ENCODE measurements at regions not wholly inside any gene's neighbourhood (a gene's known extent, or its start where the extent isn't known, plus 50 kb on each side); places are given as distances from the start of the nearest gene placed in this dataset.
"Not testable (repeated sequence)": the region's sequence is repeated elsewhere in the genome, so short reads cannot be mapped to it uniquely, and the experiment has no call there.

GRCh38 chr18:29882620-29883019, 1159.9 kb downstream of the DSC3 start:
- DNase-seq (ENCODE audit: low read depth, low spot score): no peak

GRCh38 chr18:29879763-29880162, 1162.8 kb downstream of the DSC3 start:
- DNase-seq (ENCODE audit: low read depth, low spot score): peak; percentile 9

GRCh38 chr18:29874519-29875098, 1167.9 kb downstream of the DSC3 start:
- DNase-seq (ENCODE audit: low read depth, low spot score): peak; percentile 31

DNA sequence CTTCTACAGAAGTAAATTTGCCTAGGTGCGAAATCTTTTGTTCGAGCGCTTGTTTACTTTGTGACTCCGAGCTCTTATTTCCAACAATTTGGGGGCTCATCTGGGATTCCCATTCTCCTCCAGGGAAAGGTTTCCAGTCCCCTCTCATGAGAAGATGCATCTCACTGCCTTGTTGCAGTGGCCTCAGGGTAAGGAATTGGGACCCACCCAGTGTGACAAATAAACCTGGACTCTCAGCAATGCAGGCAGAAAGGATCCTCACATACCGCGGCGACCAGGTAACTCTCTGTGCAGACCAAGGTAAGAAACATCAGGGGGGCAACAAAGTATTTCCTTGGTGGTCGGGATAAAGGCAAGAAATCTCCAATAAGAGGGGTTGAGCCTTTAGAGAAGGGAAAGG, 1169.3 kb downstream of the DSC3 start:
- DNase-seq (ENCODE audit: low read depth, low spot score): no peak

GRCh38 chr18:29871246-29871645, 1171.3 kb downstream of the DSC3 start:
- no peak for DNase-seq (ENCODE audit: low read depth, low spot score)

GRCh38 chr18:29862824-29863223, 1179.7 kb downstream of the DSC3 start:
- DNase-seq (ENCODE audit: low read depth, low spot score): no peak

DNA sequence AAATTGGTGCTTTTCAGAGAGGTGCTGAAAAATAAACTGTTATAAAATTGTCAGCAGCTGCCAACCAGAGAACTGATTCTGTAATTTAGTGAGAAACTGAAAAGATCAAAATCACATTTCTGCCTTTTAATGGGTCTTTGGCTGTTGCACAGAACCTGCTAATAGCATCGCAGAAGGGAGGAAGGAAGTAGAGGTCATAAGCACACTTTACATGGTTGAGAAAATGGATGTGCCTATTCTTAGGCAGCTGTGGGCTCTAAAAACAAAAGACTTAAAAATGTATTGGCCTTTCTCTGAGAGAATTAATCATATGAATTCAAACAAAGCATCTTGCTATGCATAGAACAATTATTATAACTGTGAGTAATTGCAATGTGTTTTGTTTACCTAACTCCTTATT, 1186.9 kb downstream of the DSC3 start:
- no peak for DNase-seq (ENCODE audit: low read depth, low spot score)

- no peak for DNase-seq (ENCODE audit: low read depth, low spot score)
Observed at GRCh38 chr18:29853126-29853525, 1189.4 kb downstream of the DSC3 start.

GRCh38 chr18:29849144-29849543, 1193.4 kb downstream of the DSC3 start:
- DNase-seq (ENCODE audit: low read depth, low spot score): peak; percentile 13

DNA sequence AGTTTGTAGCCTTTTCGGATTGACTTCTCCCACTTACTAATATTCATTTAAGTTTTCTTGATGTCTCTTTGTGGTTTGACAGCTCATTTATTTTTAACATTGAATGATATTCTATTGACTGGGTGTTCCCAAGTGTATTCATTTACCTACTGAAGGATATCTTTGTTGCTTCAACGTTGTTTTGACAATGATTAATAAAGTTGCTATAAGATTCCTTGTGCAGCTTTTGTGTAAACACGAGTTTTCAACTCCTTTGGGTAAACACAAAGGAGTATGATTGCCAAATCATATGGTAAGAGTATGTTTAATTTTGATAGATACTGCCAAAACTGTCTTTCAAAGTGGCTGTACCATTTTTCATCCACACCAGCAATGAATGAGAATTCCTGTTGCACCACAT, 1200.9 kb downstream of the DSC3 start:
- DNase-seq (ENCODE audit: low read depth, low spot score): no peak

DNA sequence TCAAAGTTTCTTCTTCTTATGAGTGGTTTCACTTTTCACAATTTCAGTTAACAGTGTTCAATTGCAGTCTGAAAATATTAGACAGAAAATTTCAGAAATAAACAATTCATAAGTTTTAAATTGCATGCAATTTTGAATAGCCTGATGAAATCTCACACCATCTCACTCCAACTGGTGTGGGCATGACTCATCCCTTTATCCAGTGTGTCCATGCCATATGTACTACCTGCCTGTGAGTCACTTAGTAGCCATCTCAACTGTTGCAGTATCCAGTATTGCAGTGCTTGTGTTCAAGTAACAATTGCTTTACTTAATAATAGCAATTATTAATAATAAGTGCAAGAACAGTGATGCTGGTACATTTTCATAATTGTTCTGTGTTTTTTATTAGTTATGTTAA, 1202.5 kb downstream of the DSC3 start:
- DNase-seq (ENCODE audit: low read depth, low spot score): no peak

GRCh38 chr18:29838961-29839360, 1203.6 kb downstream of the DSC3 start:
- DNase-seq (ENCODE audit: low read depth, low spot score): not testable (repeated sequence)

- no peak for DNase-seq (ENCODE audit: low read depth, low spot score)
Observed at GRCh38 chr18:29838556-29838955, 1204.0 kb downstream of the DSC3 start.

DNA sequence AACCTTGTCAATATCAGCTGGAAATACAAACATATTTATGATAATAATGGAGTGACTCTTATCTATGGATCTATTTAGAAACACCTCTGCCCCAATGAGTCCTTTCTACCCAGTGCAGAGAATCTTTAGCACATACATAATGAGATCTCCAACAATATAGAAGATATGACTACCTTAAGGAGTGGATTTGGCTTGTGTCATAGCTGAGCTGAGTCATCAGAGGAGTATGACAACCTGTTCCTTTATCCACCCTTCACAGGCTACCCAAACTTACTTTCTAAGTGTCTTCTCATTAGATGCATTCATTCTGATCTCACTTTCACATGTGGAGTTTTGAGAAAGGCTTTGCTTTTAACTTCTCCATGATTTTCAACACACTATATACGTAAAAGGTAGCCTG, 1218.9 kb downstream of the DSC3 start:
- DNase-seq (ENCODE audit: low read depth, low spot score): no peak

DNA sequence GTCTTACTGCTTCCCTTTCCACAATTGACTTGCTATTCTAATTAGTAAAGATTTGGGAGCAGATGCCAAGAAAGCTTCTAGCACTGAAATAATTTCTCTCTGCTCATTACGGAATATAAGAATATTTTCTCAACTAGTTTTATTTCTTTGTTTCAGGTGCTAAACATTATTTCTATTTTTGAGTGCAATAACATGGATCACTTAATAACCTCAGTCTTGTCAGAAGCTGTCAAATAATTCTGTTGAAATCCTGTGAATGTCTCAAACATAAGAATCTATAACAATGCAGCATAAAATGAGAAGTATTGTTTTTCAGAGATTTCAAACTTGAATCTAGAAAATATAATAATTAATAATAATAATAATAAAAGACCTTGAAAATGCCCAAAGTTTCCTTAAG, 1221.0 kb downstream of the DSC3 start:
- no peak for DNase-seq (ENCODE audit: low read depth, low spot score)

GRCh38 chr18:29811519-29811918, 1231.0 kb downstream of the DSC3 start:
- DNase-seq (ENCODE audit: low read depth, low spot score): no peak

GRCh38 chr18:29780816-29781215, 1261.7 kb downstream of the DSC3 start:
- DNase-seq (ENCODE audit: low read depth, low spot score): no peak

DNA sequence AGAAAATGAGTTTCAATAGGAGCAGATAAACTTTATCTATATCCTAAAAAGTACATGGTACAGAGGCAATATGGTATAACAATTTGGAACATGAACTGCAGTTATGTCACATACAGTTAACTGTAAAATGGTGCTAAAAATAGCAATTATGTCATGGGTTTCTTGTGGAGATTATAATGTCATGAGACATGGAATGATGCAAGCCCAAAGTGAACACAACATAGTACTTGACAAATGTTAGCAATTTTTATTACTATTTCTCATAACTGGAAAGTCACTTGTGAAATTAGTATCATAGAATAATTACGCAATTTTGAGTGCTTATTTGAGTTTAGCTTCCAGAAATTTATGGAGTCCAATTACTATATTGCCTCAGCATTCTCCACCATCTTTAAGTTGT, 1263.4 kb downstream of the DSC3 start:
- no peak for DNase-seq (ENCODE audit: low read depth, low spot score)

DNA sequence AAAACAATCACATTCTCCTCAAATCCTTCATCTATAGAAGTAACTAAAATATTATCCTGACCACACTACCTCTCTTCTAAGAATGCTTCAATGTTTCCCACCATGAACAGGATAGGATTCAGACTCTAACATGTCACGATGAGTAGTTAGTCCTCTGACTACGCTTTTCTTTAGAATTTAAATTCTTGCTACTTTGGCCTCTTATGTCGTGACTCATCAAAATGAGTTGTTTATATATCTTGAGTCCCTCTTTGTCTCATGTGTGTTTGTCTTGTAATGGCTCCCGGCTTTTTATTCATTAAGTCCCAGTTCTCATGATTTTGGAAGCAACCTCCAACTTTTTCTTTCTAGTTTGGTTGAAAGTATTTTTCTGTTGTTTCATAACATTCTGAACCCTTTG, 1289.2 kb downstream of the DSC3 start:
- no peak for DNase-seq (ENCODE audit: low read depth, low spot score)

DNA sequence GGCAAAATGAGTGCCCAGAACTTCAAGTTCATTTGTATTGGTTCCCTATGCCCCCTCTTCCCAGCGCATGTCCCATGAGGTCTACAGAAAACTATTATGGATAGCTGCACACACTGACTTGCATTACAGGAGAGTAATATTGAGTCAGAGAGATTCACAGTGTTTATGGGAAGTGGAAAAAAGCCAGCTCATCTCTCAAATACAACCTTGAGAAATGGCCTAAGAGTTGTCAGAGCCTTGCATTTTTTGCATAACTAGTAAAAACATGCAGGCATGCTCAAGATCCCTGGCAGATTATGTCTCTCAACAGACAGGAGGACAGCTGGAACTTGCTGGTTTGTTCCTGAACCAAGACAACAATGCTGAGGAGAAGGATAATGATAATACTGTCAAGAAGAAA, 1292.8 kb downstream of the DSC3 start:
- no peak for DNase-seq (ENCODE audit: low read depth, low spot score)

DNA sequence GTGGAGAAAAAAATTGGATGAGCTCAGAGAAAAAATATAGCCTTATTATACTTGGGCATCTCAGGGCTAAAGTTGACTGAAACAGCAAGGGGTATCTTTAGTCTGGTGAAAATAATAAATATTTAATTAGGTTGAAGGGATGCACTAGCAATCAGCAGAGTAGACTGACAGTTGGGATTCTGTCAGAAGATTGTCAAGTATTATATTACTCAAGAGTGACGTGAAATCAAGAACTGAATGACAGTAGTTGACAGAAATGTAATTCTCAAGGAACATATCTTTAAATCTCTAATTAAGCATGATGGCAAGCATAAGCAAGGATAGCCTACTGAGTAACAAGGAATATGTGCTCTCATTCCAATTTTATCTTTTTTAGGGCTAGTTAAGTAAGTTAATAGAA, 1301.1 kb downstream of the DSC3 start:
- DNase-seq (ENCODE audit: low read depth, low spot score): no peak

DNA sequence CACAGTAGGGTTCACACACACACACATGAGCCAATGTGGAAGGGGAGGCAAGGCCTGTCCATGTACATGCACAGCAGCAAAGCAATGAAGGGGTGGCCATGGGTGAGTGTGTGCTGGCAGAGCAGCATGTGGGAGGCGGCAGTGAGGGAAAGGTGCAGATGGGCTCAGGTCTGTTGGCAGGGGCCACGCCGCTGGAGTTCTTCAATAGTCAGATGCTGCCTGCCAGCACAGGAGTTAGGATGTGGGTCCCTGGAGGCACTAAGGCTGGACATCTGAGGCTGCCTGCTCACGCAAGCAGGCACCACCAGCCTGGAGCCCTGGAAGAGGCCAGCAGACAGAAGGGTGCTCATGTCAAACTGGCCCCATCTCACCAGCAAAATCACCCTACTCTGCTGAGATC, 1304.9 kb downstream of the DSC3 start:
- DNase-seq (ENCODE audit: low read depth, low spot score): no peak

- no peak for DNase-seq (ENCODE audit: low read depth, low spot score)
Observed at GRCh38 chr18:29737190-29737589, 1305.4 kb downstream of the DSC3 start.

- no peak for DNase-seq (ENCODE audit: low read depth, low spot score)
Observed at GRCh38 chr18:29730073-29730472, 1312.5 kb downstream of the DSC3 start.
